Panc1 (cell line): ENCODE measurements at regions not wholly inside any gene's neighbourhood (a gene's known extent, or its start where the extent isn't known, plus 50 kb on each side); places are given as distances from the start of the nearest gene placed in this dataset.

ENCODE experiments used
- ATAC-seq: fragments of 200-7000 bp; cut with Tn5 transposase; 2 replicates; pipeline ENCODE4 v1.9.1; 2020; ENCODE audit warnings: mild to moderate bottlenecking, moderate library complexity
- BruUV-seq: library from RNA; stranded (reverse); fragments of 400-500 nt; replicated peaks from 2 replicates; lab custom pipeline; 2021; lab: Mats Ljungman, UMichigan
- CTCF ChIA-PET: fragments of 300-600 bp; sonication (Branson Sonifier 250); formaldehyde crosslinking; loops from one replicate; lab custom pipeline; 2022; ENCODE audit warnings: antibody characterized with exemption; lab: Charles Lee
- POLR2A ChIA-PET: fragments of 300-600 bp; sonication (Branson Sonifier 250); formaldehyde crosslinking; loops from one replicate; lab custom pipeline; 2022; ENCODE audit warnings: antibody characterized with exemption; lab: Charles Lee
- DNase-seq: peaks from one replicate; pipeline ENCODE4 v3.0.0-alpha.2; 2010; ENCODE audit warnings: low read depth, low spot score
- H3K27ac ChIP-seq: 2 replicates; pipeline ENCODE4 v1.5.1; 2011; ENCODE audit warnings: mild to moderate bottlenecking, low read length, inconsistent platforms
- H3K27me3 ChIP-seq: fragments of 200-500 bp; sonication (Bioruptor generic); 2 replicates; pipeline ENCODE4 v1.6.0; 2014; ENCODE audit warnings: low read length, inconsistent platforms; ENCODE audit not compliant: control insufficient read depth, insufficient read depth
- H3K36me3 ChIP-seq: fragments of 200-500 bp; sonication (Bioruptor generic); 2 replicates; pipeline ENCODE4 v1.5.1; 2014; ENCODE audit warnings: inconsistent platforms, mild to moderate bottlenecking, low read length, moderate library complexity; ENCODE audit not compliant: control insufficient read depth, insufficient read depth
- H3K4me1 ChIP-seq: 2 replicates; pipeline ENCODE4 v1.5.1; 2011; ENCODE audit warnings: inconsistent platforms, mild to moderate bottlenecking, low read length, moderate library complexity; ENCODE audit not compliant: control insufficient read depth, insufficient read depth
- H3K4me3 ChIP-seq, 2 experiments: 2 replicates each; pipeline ENCODE4 v1.5.1; 2011 to 2012; ENCODE audit warnings: low read depth in 2 of 2, low read length in 2 of 2, mild to moderate bottlenecking in 2 of 2, inconsistent platforms in 1 of 2, moderate library complexity in 1 of 2
- H3K9me3 ChIP-seq: fragments of 200-500 bp; sonication (Bioruptor generic); 2 replicates; pipeline ENCODE4 v1.5.1; 2014; ENCODE audit warnings: low read depth, mild to moderate bottlenecking, inconsistent platforms, low read length, moderate library complexity; ENCODE audit not compliant: control insufficient read depth, insufficient read depth
- POLR2AphosphoS5 ChIP-seq: IDR thresholded peaks from 2 replicates; pipeline ENCODE4 v1.6.1; 2012; ENCODE audit warnings: mild to moderate bottlenecking, low read depth, low read length, moderate library complexity
- SIN3A ChIP-seq: IDR thresholded peaks from 2 replicates; pipeline ENCODE4 v1.6.1; 2012; ENCODE audit warnings: low read depth, mild to moderate bottlenecking, low read length, moderate library complexity, borderline replicate concordance; ENCODE audit not compliant: insufficient read depth
- TCF7L2 ChIP-seq: IDR thresholded peaks from 2 replicates; pipeline ENCODE4 v1.6.1; 2011; ENCODE audit warnings: mild to moderate bottlenecking, low read depth, low read length, inconsistent platforms
- in situ Hi-C: cut with HindIII; loops from 2 replicates; pipeline ENCODE4 v1.10.0; 2016; ENCODE audit warnings: low sequenced_read_pairs, low pct_unique_long_range_greater_than_20kb
- intact Hi-C: fragments of 100-400 bp; cut with micrococcal nuclease; formaldehyde crosslinking; loops from one replicate; pipeline ENCODE4 v1.10.0; 2022; ENCODE audit not compliant: unreplicated experiment
- TF ChIP-seq, protein P1 (sequence below), 2 experiments: IDR thresholded peaks; 2 replicates each; pipeline ENCODE4 v1.6.1; 2011 to 2012; ENCODE audit warnings: low read depth in 2 of 2, control low read depth in 1 of 2, low read length in 1 of 2, mild to moderate bottlenecking in 1 of 2, moderate library complexity in 1 of 2; ENCODE audit not compliant: insufficient read depth in 1 of 2
- TF ChIP-seq, protein P2 (sequence below): fragments of 450-650 bp; IDR thresholded peaks from 2 replicates; pipeline ENCODE4 v1.5.1; 2017; ENCODE audit warnings: mild to moderate bottlenecking

DNA sequence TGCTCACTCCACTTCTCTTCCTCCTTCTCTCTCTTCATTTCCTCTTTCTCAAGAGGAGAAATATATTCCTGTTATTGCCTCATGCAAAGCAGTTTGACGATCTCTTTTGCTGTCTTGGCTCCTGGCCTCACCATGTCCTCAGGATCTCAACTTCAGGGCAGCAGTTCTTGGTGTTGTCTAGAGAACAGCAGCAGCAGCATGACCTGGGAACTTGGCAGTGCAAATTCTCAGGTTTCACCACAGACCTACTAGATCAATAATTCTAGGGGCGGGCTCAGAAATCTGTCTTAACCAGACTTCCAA is 193.4 kb upstream of the EDNRA start:
- H3K4me1 ChIP-seq, result no peaks in the 10 kb centered on the region
- H3K9me3 ChIP-seq, result no peaks in the 10 kb centered on the region
- in situ Hi-C loops, result no loop called here
- DNase-seq (no peak), ATAC-seq (no peak)
- BruUV-seq, result no TSS peak
- intact Hi-C loops, result no loop called here
- H3K27me3 ChIP-seq, result no peaks in the 10 kb centered on the region
- H3K36me3 ChIP-seq, result no peaks in the 10 kb centered on the region
- no peak overlapping the region for H3K4me3 ChIP-seq
- CTCF ChIA-PET, result no interaction called here
- TF ChIP-seq TCF7L2 (no peak), POLR2AphosphoS5 (no peak), SIN3A (no peak)
- TF ChIP-seq, protein P1, sequence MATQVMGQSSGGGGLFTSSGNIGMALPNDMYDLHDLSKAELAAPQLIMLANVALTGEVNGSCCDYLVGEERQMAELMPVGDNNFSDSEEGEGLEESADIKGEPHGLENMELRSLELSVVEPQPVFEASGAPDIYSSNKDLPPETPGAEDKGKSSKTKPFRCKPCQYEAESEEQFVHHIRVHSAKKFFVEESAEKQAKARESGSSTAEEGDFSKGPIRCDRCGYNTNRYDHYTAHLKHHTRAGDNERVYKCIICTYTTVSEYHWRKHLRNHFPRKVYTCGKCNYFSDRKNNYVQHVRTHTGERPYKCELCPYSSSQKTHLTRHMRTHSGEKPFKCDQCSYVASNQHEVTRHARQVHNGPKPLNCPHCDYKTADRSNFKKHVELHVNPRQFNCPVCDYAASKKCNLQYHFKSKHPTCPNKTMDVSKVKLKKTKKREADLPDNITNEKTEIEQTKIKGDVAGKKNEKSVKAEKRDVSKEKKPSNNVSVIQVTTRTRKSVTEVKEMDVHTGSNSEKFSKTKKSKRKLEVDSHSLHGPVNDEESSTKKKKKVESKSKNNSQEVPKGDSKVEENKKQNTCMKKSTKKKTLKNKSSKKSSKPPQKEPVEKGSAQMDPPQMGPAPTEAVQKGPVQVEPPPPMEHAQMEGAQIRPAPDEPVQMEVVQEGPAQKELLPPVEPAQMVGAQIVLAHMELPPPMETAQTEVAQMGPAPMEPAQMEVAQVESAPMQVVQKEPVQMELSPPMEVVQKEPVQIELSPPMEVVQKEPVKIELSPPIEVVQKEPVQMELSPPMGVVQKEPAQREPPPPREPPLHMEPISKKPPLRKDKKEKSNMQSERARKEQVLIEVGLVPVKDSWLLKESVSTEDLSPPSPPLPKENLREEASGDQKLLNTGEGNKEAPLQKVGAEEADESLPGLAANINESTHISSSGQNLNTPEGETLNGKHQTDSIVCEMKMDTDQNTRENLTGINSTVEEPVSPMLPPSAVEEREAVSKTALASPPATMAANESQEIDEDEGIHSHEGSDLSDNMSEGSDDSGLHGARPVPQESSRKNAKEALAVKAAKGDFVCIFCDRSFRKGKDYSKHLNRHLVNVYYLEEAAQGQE (IDR thresholded peaks at IDR 0.05; ENCODE audit: insufficient read depth in 1 of 2, low read depth in 2 of 2, low read length in 1 of 2), result no peak
- TF ChIP-seq, protein P2, sequence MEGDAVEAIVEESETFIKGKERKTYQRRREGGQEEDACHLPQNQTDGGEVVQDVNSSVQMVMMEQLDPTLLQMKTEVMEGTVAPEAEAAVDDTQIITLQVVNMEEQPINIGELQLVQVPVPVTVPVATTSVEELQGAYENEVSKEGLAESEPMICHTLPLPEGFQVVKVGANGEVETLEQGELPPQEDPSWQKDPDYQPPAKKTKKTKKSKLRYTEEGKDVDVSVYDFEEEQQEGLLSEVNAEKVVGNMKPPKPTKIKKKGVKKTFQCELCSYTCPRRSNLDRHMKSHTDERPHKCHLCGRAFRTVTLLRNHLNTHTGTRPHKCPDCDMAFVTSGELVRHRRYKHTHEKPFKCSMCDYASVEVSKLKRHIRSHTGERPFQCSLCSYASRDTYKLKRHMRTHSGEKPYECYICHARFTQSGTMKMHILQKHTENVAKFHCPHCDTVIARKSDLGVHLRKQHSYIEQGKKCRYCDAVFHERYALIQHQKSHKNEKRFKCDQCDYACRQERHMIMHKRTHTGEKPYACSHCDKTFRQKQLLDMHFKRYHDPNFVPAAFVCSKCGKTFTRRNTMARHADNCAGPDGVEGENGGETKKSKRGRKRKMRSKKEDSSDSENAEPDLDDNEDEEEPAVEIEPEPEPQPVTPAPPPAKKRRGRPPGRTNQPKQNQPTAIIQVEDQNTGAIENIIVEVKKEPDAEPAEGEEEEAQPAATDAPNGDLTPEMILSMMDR, result no peak
- H3K27ac ChIP-seq, result no peak overlapping the region
- POLR2A ChIA-PET, result no interaction called here

DNA sequence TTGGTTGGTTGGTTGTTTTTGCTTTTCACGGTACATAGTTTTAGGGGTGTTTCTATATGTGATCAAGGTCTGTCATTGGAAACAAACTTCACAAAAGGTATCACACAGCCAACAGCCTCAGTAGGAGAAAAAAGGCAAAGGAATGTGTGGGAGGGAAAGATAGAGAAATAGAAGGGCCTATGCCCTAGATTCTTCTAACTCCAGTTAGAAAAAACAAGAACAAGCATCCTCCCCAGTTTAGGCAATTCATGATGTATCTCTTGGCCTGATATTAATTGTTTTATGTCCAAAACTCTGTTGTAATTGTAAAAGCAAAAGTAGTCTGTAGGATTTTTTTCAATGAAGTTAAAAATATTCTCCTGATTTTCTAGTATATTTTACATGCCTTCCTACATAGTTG is 192.4 kb upstream of the EDNRA start:
- Histone ChIP-seq H3K27me3 (no peaks in the 10 kb centered on the region), H3K4me3 (no peak overlapping the region), H3K27ac (no peak overlapping the region), H3K36me3 (no peaks in the 10 kb centered on the region), H3K4me1 (no peaks in the 10 kb centered on the region), H3K9me3 (no peaks in the 10 kb centered on the region)
- ChIA-PET CTCF (no interaction called here), POLR2A (no interaction called here)
- no peak for TF ChIP-seq POLR2AphosphoS5
- TF ChIP-seq, protein P1 (IDR thresholded peaks at IDR 0.05; ENCODE audit: insufficient read depth in 1 of 2, low read depth in 2 of 2, low read length in 1 of 2), result no peak
- no peak for TF ChIP-seq TCF7L2
- TF ChIP-seq SIN3A, result no peak
- TF ChIP-seq, protein P2, result no peak
- DNase-seq, result no peak
- intact Hi-C loops (no loop called here), in situ Hi-C loops (no loop called here)
- no TSS peak for BruUV-seq
- no peak for ATAC-seq
